GM10266 (cell line): ENCODE measurements at regions not wholly inside any gene's neighbourhood (a gene's known extent, or its start where the extent isn't known, plus 50 kb on each side); places are given as distances from the start of the nearest gene placed in this dataset.

Experiments used
- DNase-seq: peaks from one replicate; pipeline ENCODE4 v3.0.0; 2012; ENCODE audit errors: extremely low spot score
- TF ChIP-seq, protein P1 (sequence below): IDR thresholded peaks from 2 replicates; pipeline ENCODE4 v1.5.1; 2012; ENCODE audit warnings: mild to moderate bottlenecking, low read depth; ENCODE audit not compliant: control insufficient read depth, insufficient read depth; ENCODE audit errors: missing control alignments

DNA sequence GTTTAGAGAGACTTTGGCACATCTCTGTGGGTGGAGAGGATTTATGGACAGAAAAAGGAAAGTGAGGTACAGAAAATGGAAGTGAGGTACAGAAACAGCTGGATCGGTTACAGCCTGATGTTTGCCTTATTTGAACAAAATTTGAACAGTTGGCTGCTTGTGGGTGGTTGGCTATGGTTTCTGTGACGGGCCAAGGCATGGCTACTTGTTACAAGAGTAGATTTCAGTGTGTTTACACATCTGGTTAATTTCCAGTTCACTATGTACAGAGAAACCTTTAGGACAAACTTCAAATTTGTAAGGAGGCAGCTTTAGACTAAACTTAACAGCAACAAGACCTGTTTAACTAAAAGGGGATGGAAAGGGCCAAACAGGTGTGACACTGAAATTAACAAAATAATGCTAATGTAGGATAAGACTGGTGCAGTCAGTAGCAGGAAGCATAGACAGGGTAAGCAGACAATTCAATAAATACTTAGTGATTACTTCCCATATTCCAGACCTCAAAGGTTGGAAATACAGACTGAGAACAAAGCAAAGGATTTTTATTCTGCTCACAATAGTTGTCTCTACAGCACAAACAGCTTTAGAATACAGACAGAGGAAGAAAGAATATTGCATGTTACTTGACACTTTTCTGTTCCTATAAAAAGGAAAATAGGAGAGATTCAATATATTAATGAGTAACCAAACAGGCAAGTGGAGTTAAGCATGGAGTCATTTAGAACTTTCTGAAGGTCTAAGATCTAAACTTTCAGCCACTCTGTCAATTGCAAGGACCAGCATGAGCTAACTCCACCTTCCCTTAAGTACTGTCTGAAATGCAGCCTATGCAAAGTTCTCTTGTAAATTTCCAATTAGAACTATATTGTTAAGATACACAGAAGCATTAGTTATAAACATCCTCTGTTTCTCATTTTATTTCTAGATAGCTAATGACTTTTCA, 294.4 kb upstream of the FAT4 start:
- TF ChIP-seq, protein P1, sequence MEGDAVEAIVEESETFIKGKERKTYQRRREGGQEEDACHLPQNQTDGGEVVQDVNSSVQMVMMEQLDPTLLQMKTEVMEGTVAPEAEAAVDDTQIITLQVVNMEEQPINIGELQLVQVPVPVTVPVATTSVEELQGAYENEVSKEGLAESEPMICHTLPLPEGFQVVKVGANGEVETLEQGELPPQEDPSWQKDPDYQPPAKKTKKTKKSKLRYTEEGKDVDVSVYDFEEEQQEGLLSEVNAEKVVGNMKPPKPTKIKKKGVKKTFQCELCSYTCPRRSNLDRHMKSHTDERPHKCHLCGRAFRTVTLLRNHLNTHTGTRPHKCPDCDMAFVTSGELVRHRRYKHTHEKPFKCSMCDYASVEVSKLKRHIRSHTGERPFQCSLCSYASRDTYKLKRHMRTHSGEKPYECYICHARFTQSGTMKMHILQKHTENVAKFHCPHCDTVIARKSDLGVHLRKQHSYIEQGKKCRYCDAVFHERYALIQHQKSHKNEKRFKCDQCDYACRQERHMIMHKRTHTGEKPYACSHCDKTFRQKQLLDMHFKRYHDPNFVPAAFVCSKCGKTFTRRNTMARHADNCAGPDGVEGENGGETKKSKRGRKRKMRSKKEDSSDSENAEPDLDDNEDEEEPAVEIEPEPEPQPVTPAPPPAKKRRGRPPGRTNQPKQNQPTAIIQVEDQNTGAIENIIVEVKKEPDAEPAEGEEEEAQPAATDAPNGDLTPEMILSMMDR, result no peak
- no peak for DNase-seq

- TF ChIP-seq, protein P1, result no peak
- DNase-seq, result no peak
These were observed 297.9 kb upstream of the FAT4 start for GRCh38 chr4:125016892-125017299.

DNA sequence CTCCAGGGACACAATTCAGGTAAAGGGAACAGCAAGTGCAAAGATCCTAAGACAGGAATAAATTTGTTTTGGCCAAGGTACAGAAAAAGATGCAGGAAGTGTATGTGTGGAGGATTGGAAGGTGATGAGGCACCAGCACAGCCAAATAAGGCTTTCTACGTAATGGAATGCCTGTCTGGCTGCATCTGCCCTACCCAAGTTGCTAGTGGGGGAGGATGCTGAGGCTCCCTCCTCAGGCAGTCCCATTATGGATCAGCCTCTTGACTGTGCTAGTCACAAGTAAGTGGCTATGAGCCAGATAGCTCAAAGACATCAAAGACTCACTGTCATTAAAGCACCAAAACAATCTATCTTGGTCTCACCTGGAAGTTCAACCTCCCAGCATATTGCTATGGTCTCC, 300.9 kb upstream of the FAT4 start:
- DNase-seq, result no peak
- TF ChIP-seq, protein P1, result no peak

DNA sequence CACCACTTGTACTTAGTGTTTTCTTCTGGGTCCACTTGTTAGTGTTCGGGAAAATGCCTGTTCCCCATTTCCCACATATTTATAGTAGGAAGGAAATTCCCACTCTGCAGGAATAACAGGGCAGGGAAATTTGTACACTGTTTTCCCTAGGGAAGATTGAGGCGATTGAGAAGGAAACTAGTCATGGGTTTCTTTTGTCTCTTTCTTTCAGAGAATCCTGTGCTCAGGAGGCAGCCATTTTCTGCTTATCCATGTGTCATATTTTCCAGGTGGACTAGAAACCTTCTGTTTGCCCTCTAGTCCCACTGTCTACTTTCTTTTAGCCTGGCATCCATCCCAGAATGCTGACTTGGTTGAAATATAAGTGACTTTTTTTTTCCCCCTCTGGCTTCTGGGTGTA, 299.1 kb upstream of the ANKRD50 start:
- TF ChIP-seq, protein P1, result no peak
- no peak for DNase-seq

DNA sequence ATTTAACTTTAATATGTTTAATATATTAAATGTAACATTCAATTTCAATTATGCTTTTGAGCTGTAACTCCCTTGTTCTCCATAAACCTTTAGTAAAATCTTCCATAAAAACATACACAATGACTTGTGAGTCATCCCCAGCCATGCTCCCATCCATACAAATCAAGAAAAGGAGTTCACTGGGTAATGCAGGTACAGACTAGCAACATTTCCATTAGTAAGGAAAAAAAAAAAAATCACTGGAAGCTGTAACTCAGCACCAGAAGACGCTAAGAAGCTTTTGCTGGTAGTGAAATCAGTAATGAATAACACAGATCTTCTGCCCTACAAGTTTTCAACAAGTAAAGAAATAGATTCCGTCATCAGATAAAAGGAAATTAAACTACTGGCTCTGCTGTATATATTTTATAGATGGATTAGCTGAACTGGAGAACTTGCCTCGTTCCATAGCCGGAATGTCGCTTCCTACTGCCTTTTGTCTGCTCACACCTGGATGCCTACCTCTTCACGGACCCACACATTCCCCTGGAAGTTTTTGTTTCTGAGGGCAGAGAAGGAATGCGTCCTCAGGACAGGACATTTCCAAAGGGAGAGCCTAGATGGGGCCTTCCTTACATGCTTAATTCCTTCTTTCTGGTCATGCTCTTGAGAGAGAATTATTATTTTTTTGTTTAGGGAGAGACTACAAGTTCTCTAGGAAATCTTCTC, 298.4 kb upstream of the ANKRD50 start:
- TF ChIP-seq, protein P1, result no peak
- no peak for DNase-seq

DNA sequence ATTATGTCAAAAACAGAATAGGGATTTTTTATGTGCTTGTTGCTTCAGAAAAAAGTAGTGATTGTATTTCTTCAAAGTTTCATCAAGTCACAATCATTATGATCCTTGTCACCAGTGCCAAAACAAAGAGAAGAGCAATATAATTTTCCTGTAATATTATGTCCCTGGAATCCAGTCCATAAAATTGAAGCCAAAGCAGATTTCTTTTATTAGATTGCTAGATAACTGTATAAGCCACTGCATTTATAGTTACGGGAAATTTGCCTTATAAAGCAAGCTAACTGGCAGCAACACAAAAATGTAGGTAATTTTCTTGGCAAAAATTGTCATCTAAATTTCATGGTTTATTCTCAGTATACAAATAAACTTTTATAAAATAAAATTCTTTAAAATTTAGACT, 296.1 kb upstream of the ANKRD50 start:
- TF ChIP-seq, protein P1, result no peak
- no peak for DNase-seq

DNA sequence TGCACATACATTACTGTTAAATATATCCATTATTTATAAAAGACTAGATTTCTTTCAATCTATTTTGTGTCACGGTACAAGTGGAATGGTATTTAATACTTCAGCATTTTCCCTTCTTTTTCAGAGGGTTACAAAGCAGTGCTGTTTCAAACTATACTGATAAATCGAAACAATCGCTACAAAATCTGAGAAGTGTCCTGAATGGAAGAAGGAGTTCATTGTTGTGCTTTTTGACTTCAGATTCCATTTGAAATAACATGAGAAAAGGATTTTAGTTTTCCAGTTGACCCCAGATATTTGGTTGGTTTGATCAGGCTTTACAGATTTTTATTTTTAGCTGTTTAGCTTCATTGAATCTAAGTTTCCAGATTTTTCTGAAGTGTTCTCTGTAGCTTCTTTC, 292.1 kb upstream of the ANKRD50 start:
- TF ChIP-seq, protein P1, result no peak
- no peak for DNase-seq
